Choroid plexus epithelial cell (primary cell): ENCODE measurements at regions not wholly inside any gene's neighbourhood (a gene's known extent, or its start where the extent isn't known, plus 50 kb on each side); places are given as distances from the start of the nearest gene placed in this dataset.

ENCODE experiments used
- DNase-seq: peaks from one replicate; pipeline ENCODE4 v3.0.0-alpha.2; 2010; ENCODE audit warnings: low read depth
- H3K4me3 ChIP-seq: 2 replicates; pipeline ENCODE4 v1.5.1; 2011; ENCODE audit warnings: low read depth, mild to moderate bottlenecking, control low read depth, low read length, moderate library complexity
- TF ChIP-seq, protein P1 (sequence below): conservative IDR thresholded peaks from 2 replicates; pipeline ENCODE4 v1.5.1; 2011; ENCODE audit warnings: low read depth, mild to moderate bottlenecking, control low read depth, inconsistent platforms, low read length, moderate library complexity

DNA sequence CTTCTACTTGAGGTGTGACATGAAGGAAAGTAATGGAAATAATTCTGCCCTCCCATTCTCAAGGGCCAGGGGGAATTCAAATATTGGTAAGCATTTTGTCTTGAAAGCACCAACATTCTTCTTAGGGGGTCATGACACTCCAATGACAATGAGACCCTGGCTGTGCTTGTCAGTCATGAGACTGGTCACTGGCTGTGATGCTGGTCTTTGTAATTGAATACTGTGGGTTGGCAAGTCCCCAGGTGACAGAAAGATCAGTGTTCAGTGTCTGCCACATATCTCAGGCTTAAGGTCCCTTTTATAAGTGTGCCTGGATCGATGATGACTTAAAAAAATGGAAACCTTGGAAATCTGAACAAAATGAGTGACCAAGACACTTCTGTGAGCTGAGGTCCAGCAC, 151.4 kb downstream of the SNRPN start:
- TF ChIP-seq, protein P1, sequence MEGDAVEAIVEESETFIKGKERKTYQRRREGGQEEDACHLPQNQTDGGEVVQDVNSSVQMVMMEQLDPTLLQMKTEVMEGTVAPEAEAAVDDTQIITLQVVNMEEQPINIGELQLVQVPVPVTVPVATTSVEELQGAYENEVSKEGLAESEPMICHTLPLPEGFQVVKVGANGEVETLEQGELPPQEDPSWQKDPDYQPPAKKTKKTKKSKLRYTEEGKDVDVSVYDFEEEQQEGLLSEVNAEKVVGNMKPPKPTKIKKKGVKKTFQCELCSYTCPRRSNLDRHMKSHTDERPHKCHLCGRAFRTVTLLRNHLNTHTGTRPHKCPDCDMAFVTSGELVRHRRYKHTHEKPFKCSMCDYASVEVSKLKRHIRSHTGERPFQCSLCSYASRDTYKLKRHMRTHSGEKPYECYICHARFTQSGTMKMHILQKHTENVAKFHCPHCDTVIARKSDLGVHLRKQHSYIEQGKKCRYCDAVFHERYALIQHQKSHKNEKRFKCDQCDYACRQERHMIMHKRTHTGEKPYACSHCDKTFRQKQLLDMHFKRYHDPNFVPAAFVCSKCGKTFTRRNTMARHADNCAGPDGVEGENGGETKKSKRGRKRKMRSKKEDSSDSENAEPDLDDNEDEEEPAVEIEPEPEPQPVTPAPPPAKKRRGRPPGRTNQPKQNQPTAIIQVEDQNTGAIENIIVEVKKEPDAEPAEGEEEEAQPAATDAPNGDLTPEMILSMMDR: no peak
- H3K4me3 ChIP-seq: no peak overlapping the region
- no peak for DNase-seq

DNA sequence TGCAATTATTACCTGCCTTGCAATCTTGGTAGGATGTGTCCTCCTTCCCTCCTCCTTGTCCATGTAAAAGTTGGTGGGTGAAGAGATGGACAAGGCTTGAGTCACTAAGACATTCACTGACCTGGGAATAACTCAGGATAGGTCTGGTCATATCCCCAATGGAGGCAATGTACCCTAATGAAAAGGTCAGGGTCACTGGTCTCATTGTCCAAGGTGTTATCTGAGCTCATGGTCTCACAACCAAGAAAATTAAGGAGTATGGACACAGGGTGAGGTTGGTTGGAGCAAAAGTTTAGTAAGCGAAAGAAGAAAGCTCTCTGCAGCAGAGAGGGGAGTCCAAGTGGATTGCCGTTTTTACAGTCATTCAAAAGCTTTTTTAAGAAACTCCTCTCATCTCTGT, 179.0 kb downstream of the SNRPN start:
- no peak for DNase-seq
- TF ChIP-seq, protein P1: no peak
- no peak overlapping the region for H3K4me3 ChIP-seq

DNA sequence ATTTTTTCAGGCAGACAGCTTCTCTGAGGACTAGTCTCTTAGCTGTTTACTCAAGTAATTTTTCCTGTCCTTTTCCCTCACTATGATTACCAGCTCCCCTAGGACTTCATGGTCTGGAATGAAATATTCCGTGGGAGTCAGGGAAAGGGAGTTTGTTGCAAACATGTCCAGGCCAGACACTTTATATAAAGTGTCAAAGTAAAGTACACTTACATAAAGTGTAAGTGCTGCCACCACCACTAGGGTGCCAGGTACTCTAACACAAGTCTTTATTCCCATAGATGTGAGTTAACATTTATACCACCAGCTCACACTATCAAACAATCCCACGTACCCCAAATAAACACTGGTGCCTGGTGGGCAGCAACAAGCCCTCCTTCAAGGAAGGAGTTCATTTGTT, 179.8 kb downstream of the SNRPN start:
- TF ChIP-seq, protein P1: peak; percentile 19
- DNase-seq: peak; percentile 22
- no peak overlapping the region for H3K4me3 ChIP-seq

GRCh38 chr15:25136119-25136518, 181.3 kb downstream of the SNRPN start:
- peak; percentile 42 for DNase-seq
- TF ChIP-seq, protein P1: peak; percentile 47
- H3K4me3 ChIP-seq: no peak overlapping the region

DNA sequence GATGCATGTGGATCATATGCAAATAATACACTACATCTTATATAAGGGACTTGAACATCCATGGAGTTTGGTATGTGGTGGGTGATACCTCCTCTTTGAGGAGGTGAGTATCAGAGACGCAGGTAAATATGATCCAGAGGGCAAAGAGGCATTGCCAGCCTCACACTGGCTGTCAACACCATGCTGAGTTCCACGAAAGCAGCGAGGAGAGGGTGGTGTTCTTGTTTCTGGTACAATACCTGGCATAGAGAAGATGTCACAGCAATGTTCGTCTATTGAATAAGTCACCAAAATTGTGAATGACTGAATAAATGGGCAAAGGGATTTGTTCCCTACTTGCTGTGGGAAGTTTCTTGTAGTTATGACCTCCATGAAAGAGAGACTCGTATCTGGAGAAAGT, 182.2 kb downstream of the SNRPN start:
- no peak for DNase-seq
- TF ChIP-seq, protein P1: no peak
- no peak overlapping the region for H3K4me3 ChIP-seq

GRCh38 chr15:25169318-25169717, 214.5 kb downstream of the SNRPN start:
- no peak overlapping the region for H3K4me3 ChIP-seq
- DNase-seq: no peak
- TF ChIP-seq, protein P1: no peak

DNA sequence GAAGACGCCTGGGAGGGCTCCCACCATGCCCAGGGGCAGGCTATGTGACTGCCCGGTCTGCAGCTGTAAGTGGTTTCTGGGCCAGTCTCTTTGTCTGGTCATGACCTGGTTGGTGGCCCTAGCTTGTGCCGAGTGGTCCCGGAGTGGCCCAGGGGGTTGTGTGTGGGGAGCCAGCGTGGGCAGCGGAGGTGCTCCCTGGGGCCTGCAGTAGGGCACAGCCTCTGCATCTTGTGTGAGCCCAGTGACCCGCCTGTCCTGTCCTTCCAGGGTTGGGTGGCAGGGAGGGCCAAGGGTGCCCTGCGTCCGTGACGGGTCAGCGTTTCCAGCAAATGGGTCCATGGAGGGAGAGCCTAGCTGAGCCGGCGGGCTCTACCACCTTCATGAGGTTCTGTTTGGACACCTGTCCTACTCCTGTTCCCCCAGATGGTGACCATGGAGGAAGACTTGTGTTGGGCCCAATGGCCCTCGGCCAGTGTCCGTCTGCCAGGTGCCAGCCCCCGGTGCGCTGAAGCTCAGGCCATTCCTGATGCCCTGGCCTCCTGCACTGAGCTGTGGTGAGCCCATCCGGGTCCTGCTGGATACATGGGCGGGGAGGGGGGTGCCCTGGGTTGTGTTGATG, 215.4 kb downstream of the SNRPN start:
- no peak for DNase-seq
- H3K4me3 ChIP-seq: no peak overlapping the region
- TF ChIP-seq, protein P1: no peak
